ENCODE measurements at regions not wholly inside any gene's neighbourhood (a gene's known extent, or its start where the extent isn't known, plus 50 kb on each side); places are given as distances from the start of the nearest gene placed in this dataset.

DNA sequence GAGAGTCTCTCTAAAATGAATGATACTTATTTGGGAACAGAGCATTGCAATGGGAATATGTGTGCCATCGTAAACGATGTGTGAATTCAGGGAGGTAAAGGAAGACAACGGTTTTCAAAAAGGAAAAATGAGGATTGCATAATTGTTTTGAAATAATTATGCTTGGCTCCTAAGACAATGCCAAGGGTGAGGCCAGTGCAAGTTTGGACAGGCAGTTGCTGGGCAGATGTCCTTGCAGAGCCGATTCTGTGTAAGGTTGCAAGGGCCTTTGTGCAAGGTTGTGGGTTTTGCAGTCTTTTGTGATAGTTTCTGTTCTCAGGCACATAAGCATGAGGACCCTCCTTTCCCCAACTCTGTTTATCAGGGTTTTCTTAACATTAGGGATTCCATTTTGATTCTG, 70.0 kb upstream of the ZNF236 start:
- TF ChIP-seq, protein P1, sequence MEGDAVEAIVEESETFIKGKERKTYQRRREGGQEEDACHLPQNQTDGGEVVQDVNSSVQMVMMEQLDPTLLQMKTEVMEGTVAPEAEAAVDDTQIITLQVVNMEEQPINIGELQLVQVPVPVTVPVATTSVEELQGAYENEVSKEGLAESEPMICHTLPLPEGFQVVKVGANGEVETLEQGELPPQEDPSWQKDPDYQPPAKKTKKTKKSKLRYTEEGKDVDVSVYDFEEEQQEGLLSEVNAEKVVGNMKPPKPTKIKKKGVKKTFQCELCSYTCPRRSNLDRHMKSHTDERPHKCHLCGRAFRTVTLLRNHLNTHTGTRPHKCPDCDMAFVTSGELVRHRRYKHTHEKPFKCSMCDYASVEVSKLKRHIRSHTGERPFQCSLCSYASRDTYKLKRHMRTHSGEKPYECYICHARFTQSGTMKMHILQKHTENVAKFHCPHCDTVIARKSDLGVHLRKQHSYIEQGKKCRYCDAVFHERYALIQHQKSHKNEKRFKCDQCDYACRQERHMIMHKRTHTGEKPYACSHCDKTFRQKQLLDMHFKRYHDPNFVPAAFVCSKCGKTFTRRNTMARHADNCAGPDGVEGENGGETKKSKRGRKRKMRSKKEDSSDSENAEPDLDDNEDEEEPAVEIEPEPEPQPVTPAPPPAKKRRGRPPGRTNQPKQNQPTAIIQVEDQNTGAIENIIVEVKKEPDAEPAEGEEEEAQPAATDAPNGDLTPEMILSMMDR (IDR thresholded peaks at IDR 0.05), result no peak
- TF ChIP-seq POLR2A (IDR thresholded peaks at IDR 0.05), result no peak
- no peak for TF ChIP-seq EP300 (IDR thresholded peaks at IDR 0.05; ENCODE audit: low read depth)
- TF ChIP-seq POLR2AphosphoS5 (IDR thresholded peaks at IDR 0.05), result no peak

Measured in transverse colon (tissue), 4 donors.